ENCODE measurements at regions not wholly inside any gene's neighbourhood (a gene's known extent, or its start where the extent isn't known, plus 50 kb on each side); places are given as distances from the start of the nearest gene placed in this dataset.

GRCh38 chr2:21489080-21489479 lies 365.3 kb downstream of the TDRD15 start:
- no peak for TF ChIP-seq CTCF (IDR thresholded peaks at IDR 0.05)
- TF ChIP-seq POLR2A (IDR thresholded peaks at IDR 0.05): no peak
